ENCODE measurements at regions not wholly inside any gene's neighbourhood (a gene's known extent, or its start where the extent isn't known, plus 50 kb on each side); places are given as distances from the start of the nearest gene placed in this dataset.

- no peaks in the 10 kb centered on the region for H3K4me1 ChIP-seq
- H3K36me3 ChIP-seq, result no peaks in the 10 kb centered on the region
- TF ChIP-seq CTCF (IDR thresholded peaks at IDR 0.05), result no peak
- no peak for TF ChIP-seq POLR2A (IDR thresholded peaks at IDR 0.05)
- ATAC-seq (no peak), DNase-seq (no peak)
- H3K27me3 ChIP-seq, result no peaks in the 10 kb centered on the region
- 49% methylated on average over 11 of the region's 11 CpGs for WGBS (ENCODE audit: insufficient coverage, low coverage, low lambda C conversion rate, missing lambda C conversion rate)
- intact Hi-C loops (cut with DNase I), result no loop called here
- no peak overlapping the region for H3K27ac ChIP-seq
- H3K9me3 ChIP-seq, result no peaks in the 10 kb centered on the region
- no peak overlapping the region for H3K4me3 ChIP-seq
These were observed 579.6 kb upstream of the MAP3K7 start for GRCh38 chr6:91166271-91167046.

GRCh38 chr6:91164105-91164504, 577.2 kb upstream of the MAP3K7 start:
- Histone ChIP-seq H3K4me3 (no peak overlapping the region), H3K4me1 (no peaks in the 10 kb centered on the region), H3K9me3 (no peaks in the 10 kb centered on the region), H3K27me3 (no peaks in the 10 kb centered on the region), H3K27ac (no peak overlapping the region), H3K36me3 (no peaks in the 10 kb centered on the region)
- ATAC-seq (no peak), DNase-seq (no peak)
- TF ChIP-seq POLR2A (IDR thresholded peaks at IDR 0.05), result no peak
- TF ChIP-seq CTCF (IDR thresholded peaks at IDR 0.05), result no peak
- intact Hi-C loops (cut with DNase I), result no loop called here
- 57% methylated on average over 7 of the region's 7 CpGs for WGBS (ENCODE audit: insufficient coverage, low coverage, low lambda C conversion rate, missing lambda C conversion rate)

DNA sequence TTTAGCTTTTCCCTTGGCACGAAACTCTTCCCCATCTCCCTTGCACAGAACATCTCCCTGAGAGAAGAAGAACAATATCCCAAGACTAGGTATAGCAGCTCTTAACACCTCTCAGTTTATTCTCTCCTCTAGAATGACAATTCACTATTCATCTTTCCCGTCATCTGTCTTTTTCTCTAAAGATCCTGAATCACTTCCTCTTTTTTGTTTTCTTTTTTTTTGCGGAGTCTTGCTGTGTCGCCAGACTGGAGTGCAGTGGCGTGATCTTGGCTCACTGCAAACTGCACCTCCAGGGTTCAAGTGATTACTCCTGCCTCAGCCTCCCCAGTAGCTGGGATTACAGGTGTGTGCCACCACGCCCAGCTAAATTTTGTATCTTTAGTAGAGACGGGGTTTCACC, 574.4 kb upstream of the MAP3K7 start:
- 37% methylated on average over 5 of the region's 7 CpGs for WGBS (ENCODE audit: insufficient coverage, low coverage, low lambda C conversion rate, missing lambda C conversion rate)
- ATAC-seq, result no peak
- Histone ChIP-seq H3K4me3 (no peak overlapping the region), H3K4me1 (no peaks in the 10 kb centered on the region), H3K27ac (no peak overlapping the region), H3K36me3 (no peaks in the 10 kb centered on the region), H3K9me3 (no peaks in the 10 kb centered on the region), H3K27me3 (no peaks in the 10 kb centered on the region)
- TF ChIP-seq CTCF (IDR thresholded peaks at IDR 0.05), result no peak
- TF ChIP-seq POLR2A (IDR thresholded peaks at IDR 0.05), result no peak
- no peak for DNase-seq
- intact Hi-C loops (cut with DNase I), result no loop called here

DNA sequence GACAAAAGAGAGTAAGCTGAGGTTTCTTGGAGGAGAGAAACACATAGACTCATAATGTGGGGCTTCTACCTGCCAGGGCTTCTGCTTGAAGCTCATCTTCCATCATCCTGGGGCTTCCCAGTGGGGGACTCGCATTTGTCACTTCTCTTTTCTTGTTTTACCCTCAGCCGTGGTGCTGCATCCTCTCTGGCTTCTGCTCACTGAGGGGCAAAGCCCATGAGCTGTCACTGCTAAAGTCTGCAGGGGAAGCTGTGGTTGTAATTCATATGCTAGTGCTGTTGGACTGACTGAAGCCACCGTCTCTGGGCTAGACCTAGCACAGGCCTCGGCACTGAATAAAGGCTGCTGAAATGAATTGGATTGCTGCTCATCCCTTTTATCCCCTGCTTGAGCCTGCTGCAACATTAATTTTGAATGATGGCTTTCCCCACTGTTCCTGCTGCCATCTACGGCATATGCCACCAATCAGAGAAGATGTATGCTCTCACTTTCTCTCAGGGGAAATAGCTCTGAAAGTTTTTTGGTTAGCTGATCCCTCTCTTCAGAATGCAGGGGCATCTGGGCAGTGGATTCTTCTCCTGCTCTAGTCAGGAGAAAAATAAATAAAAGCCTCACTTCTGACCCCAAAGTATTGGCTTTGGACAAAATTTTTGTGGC, 568.4 kb upstream of the MAP3K7 start:
- Histone ChIP-seq H3K4me3 (no peak overlapping the region), H3K9me3 (no peaks in the 10 kb centered on the region), H3K4me1 (no peaks in the 10 kb centered on the region), H3K27me3 (no peaks in the 10 kb centered on the region), H3K36me3 (no peaks in the 10 kb centered on the region), H3K27ac (no peak overlapping the region)
- 14% methylated on average over 5 of the region's 5 CpGs for WGBS (ENCODE audit: insufficient coverage, low coverage, low lambda C conversion rate, missing lambda C conversion rate)
- DNase-seq, result no peak
- no peak for ATAC-seq
- no peak for TF ChIP-seq CTCF (IDR thresholded peaks at IDR 0.05)
- TF ChIP-seq POLR2A (IDR thresholded peaks at IDR 0.05), result no peak
- intact Hi-C loops (cut with DNase I), result no loop called here
